Upper lobe of left lung (tissue), 4 donors: ENCODE measurements at regions not wholly inside any gene's neighbourhood (a gene's known extent, or its start where the extent isn't known, plus 50 kb on each side); places are given as distances from the start of the nearest gene placed in this dataset.

Experiments used
- POLR2A ChIP-seq, 4 donors: fragments of 450-650 bp; IDR thresholded peaks; one replicate each; pipeline ENCODE4 v1.5.1; 2016 to 2017; ENCODE audit warnings: antibody characterized with exemption in 4 of 4, mild to moderate bottlenecking in 2 of 4
- TF ChIP-seq, protein P1 (sequence below), 6 experiments: fragments of 450-650 bp in 4 of 6; fragments of 200-600 bp in 2 of 6; sonication (generic) in 2 of 6; IDR thresholded peaks; one replicate each; pipeline ENCODE4 v1.5.1; 2016 to 2019; ENCODE audit warnings: antibody characterized with exemption in 6 of 6

DNA sequence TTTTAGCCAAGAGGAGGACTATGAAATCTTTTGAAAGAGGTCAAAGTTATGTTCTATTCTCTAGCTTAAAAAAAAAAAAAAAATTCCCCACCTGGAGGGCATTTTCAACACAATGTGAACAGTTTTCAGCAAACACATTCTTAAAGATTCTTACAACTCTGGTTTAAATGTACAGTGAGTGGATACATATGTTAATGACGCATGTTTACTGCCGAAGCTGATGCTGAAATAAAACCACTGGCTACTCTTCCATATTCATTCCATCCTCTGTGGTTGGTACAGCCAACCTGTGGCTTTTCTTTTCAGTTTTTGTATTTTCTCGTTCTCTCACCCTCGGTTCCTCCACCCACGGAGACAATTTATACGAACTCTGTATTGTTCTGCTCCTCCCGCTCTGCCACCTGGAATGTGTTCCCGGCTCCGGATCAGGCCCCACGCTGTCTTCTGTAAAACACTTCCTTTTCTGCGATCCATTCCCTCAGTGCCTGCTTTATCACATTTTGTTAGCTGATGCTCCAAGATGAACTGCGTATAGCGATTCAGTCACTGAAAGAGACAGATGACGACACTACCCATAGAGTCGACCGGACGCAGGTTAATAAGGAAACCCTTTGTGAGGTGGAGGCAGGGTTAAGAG lies 466.4 kb upstream of the ARGLU1 start:
- TF ChIP-seq, protein P1, sequence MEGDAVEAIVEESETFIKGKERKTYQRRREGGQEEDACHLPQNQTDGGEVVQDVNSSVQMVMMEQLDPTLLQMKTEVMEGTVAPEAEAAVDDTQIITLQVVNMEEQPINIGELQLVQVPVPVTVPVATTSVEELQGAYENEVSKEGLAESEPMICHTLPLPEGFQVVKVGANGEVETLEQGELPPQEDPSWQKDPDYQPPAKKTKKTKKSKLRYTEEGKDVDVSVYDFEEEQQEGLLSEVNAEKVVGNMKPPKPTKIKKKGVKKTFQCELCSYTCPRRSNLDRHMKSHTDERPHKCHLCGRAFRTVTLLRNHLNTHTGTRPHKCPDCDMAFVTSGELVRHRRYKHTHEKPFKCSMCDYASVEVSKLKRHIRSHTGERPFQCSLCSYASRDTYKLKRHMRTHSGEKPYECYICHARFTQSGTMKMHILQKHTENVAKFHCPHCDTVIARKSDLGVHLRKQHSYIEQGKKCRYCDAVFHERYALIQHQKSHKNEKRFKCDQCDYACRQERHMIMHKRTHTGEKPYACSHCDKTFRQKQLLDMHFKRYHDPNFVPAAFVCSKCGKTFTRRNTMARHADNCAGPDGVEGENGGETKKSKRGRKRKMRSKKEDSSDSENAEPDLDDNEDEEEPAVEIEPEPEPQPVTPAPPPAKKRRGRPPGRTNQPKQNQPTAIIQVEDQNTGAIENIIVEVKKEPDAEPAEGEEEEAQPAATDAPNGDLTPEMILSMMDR (IDR thresholded peaks at IDR 0.05), result no peak
- TF ChIP-seq POLR2A (IDR thresholded peaks at IDR 0.05), result no peak
